GM12878 (cell line): ENCODE measurements at regions not wholly inside any gene's neighbourhood (a gene's known extent, or its start where the extent isn't known, plus 50 kb on each side); places are given as distances from the start of the nearest gene placed in this dataset.

Experiments used
- ATAC-seq: fragments of 200-7000 bp; cut with Tn5 transposase; 3 replicates; pipeline ENCODE4 v1.9.1; 2020; ENCODE audit warnings: mild to moderate bottlenecking, moderate library complexity
- BruUV-seq: library from RNA; stranded (reverse); fragments of 400-500 nt; replicated peaks from 2 replicates; lab custom pipeline; 2021; lab: Mats Ljungman, UMichigan
- CTCF ChIA-PET: fragments of 300-600 bp; sonication (Branson Sonifier 250); formaldehyde crosslinking; extraction: SDS; loops from one replicate; lab custom pipeline; 2021; ENCODE audit warnings: inconsistent platforms; lab: Yijun Ruan, JAX
- POLR2A ChIA-PET: fragments of 350-600 bp; formaldehyde crosslinking; extraction: SDS; loops from one replicate; lab custom pipeline; 2021; ENCODE audit warnings: inconsistent platforms; lab: Charles Lee
- RAD21 ChIA-PET: fragments of 300-600 bp; sonication (Branson Sonifier 250); formaldehyde crosslinking; loops from one replicate; lab custom pipeline; 2023; ENCODE audit warnings: antibody characterized with exemption; ENCODE audit not compliant: unreplicated experiment; lab: Charles Lee
- SMC1A ChIA-PET: fragments of 300-600 bp; sonication (Branson Sonifier 250); formaldehyde crosslinking; loops from one replicate; lab custom pipeline; 2023; ENCODE audit not compliant: unreplicated experiment, uncharacterized antibody; lab: Charles Lee
- DNase-seq: peaks from one replicate; pipeline ENCODE4 v3.0.0-alpha.2; 2011; ENCODE audit warnings: low read depth, low spot score
- FAIRE-seq: peaks from 3 replicates; lab custom pipeline; 2011; peaks lifted over from hg19 to GRCh38; lab: Jason Lieb, UNC
- H2AFZ ChIP-seq: 2 replicates; pipeline ENCODE4 v1.6.0; 2011; ENCODE audit warnings: low read depth, low read length, control low read depth; ENCODE audit not compliant: control insufficient read depth
- H3K27ac ChIP-seq: 2 replicates; pipeline ENCODE4 v1.5.1; 2011; ENCODE audit warnings: control low read depth; ENCODE audit not compliant: control insufficient read depth, insufficient read depth
- H3K27me3 ChIP-seq, 2 experiments: replicated peaks in 1 of 2; 2 replicates each; pipeline versions ENCODE4 v1.6.0 to v1.6.1; 2011; ENCODE audit warnings: low read length in 1 of 2; ENCODE audit not compliant: control insufficient read depth in 2 of 2, insufficient read depth in 2 of 2
- H3K36me3 ChIP-seq, 2 experiments: 2 replicates each; pipeline ENCODE4 v1.5.1; 2011; ENCODE audit warnings: low read length in 1 of 2; ENCODE audit not compliant: control insufficient read depth in 2 of 2, insufficient read depth in 2 of 2
- H3K4me1 ChIP-seq: 2 replicates; pipeline ENCODE4 v1.6.1; 2011; ENCODE audit warnings: mild to moderate bottlenecking, low read length, moderate library complexity, mixed read lengths; ENCODE audit not compliant: control insufficient read depth, insufficient read depth
- H3K4me2 ChIP-seq: 2 replicates; pipeline ENCODE4 v1.6.0; 2011; ENCODE audit warnings: control low read depth; ENCODE audit not compliant: control insufficient read depth, insufficient read depth
- H3K4me3 ChIP-seq: fragments of 200-600 bp; sonication (generic); 2 replicates; pipeline ENCODE4 v1.5.1; 2016
- H3K79me2 ChIP-seq: 2 replicates; pipeline ENCODE4 v1.6.0; 2011; ENCODE audit warnings: low read length; ENCODE audit not compliant: control insufficient read depth, insufficient read depth
- H3K9ac ChIP-seq: 2 replicates; pipeline ENCODE4 v1.8.0; 2011; ENCODE audit warnings: low read length, control low read depth, mixed read lengths; ENCODE audit not compliant: control insufficient read depth, insufficient read depth
- H3K9me3 ChIP-seq: replicated peaks from 3 replicates; pipeline ENCODE4 v1.5.1; 2011; ENCODE audit warnings: mild to moderate bottlenecking, low read length; ENCODE audit not compliant: control insufficient read depth, insufficient read depth
- H4K20me1 ChIP-seq: 2 replicates; pipeline ENCODE4 v1.6.0; 2011; ENCODE audit not compliant: control insufficient read depth, insufficient read depth
- BHLHE40 ChIP-seq, 2 experiments: fragments of 450-650 bp in 1 of 2; IDR thresholded peaks; 2 replicates each; pipeline ENCODE4 v1.6.1; 2011 to 2017; ENCODE audit warnings: low read depth in 2 of 2, borderline replicate concordance in 1 of 2, improper control_type of control experiment in 1 of 2, low read length in 1 of 2, mild to moderate bottlenecking in 1 of 2
- LARP7 ChIP-seq: fragments of 450-650 bp; IDR thresholded peaks from 2 replicates; pipeline ENCODE4 v1.6.1; 2017; ENCODE audit warnings: mild to moderate bottlenecking
- MXI1 ChIP-seq: fragments of 150-350 bp; IDR thresholded peaks from 2 replicates; pipeline ENCODE4 v1.6.1; 2011; ENCODE audit warnings: low read depth, mild to moderate bottlenecking, inconsistent platforms, low read length, improper control_type of control experiment
- NFXL1 ChIP-seq: fragments of 450-650 bp; IDR thresholded peaks from 2 replicates; pipeline ENCODE4 v1.6.1; 2017; ENCODE audit warnings: antibody characterized with exemption, mild to moderate bottlenecking, borderline replicate concordance
- NFYA ChIP-seq: IDR thresholded peaks from 2 replicates; pipeline ENCODE4 v1.6.1; 2011; ENCODE audit warnings: low read depth, mild to moderate bottlenecking, low read length, improper control_type of control experiment, borderline replicate concordance
- SIX5 ChIP-seq: IDR thresholded peaks from 2 replicates; pipeline ENCODE4 v1.6.1; 2011; ENCODE audit warnings: mild to moderate bottlenecking, low read depth, low read length, moderate library complexity; ENCODE audit not compliant: severe bottlenecking
- YY1 ChIP-seq: IDR thresholded peaks from 2 replicates; pipeline ENCODE4 v1.6.1; 2011; ENCODE audit warnings: low read depth, mild to moderate bottlenecking, low read length
- ZNF24 ChIP-seq: fragments of 450-650 bp; IDR thresholded peaks from 2 replicates; pipeline ENCODE4 v1.6.1; 2017; ENCODE audit warnings: antibody characterized with exemption, mild to moderate bottlenecking
- ZNF384 ChIP-seq: IDR thresholded peaks from 2 replicates; pipeline ENCODE4 v1.6.1; 2012; ENCODE audit warnings: low read depth, mild to moderate bottlenecking, low read length, improper control_type of control experiment, borderline replicate concordance
- WGBS: methylation state at CpG from one replicate; pipeline ENCODE4 v1.1.6; 2016; ENCODE audit warnings: low lambda C conversion rate; ENCODE audit not compliant: insufficient replicate concordance, insufficient coverage; ENCODE audit errors: missing lambda C conversion rate; 5-methylcytosine and 5-hydroxymethylcytosine counted together
- in situ Hi-C: fragments of 300-500 bp; cut with MboI; formaldehyde crosslinking; loops from 9 replicates; pipeline ENCODE4 v1.14.3; 2018; ENCODE audit warnings: mixed read lengths
- intact Hi-C: fragments of 100-400 bp; cut with micrococcal nuclease; formaldehyde crosslinking; loops from one replicate; pipeline ENCODE4 v1.14.2; 2022; ENCODE audit not compliant: unreplicated experiment
- TF ChIP-seq, protein P1 (sequence below): IDR thresholded peaks from 2 replicates; pipeline ENCODE4 v1.6.1; 2012; ENCODE audit warnings: low read depth, low read length, improper control_type of control experiment
- TF ChIP-seq, protein P2 (sequence below): fragments of 450-650 bp; IDR thresholded peaks from 2 replicates; pipeline ENCODE4 v1.6.1; 2018; ENCODE audit warnings: mild to moderate bottlenecking, low read depth, moderate library complexity; ENCODE audit not compliant: partially characterized antibody
- TF ChIP-seq, protein P3 (sequence below): IDR thresholded peaks from 2 replicates; pipeline ENCODE4 v1.6.1; 2011; ENCODE audit warnings: mild to moderate bottlenecking, low read depth, low read length, moderate library complexity; ENCODE audit not compliant: insufficient replicate concordance

DNA sequence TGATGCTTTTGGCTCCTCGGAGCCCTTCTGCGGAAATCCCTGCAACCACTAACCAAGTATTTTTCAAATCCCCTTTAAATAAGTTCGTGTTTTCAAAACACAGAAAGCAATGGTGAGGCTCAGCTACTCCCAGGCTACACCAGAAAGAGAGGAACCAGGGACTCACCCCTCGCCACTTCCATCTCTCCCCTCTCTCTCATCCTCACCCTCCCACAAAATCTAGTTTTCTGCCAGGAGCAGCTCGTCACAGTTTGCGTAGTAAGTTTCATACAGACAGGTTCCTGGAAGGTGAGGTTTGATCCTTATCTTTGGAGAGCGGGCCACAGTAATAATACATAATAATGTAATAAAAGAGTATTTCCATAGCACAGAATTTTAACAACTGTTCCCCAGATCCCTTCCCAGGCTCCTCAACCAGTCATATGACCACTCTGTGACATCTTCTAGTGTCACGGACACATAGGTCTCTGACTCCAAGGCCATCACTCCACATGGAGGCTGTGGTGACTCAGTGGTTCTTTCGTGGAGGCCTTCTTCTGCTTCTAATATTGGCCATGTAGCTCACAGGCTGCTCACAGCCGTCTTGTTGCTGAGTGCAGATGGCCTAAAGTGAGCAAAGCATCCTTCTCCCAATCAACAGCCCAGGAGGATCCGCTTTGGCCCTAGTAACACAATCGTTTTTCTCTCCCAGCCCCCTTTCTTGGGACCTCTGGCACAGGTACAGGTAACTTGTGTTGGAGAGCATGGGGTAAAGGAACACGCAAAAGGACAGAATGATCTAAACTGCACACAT, 295.7 kb downstream of the CDC5L start (continued):
- no peak for TF ChIP-seq BHLHE40 (IDR thresholded peaks at IDR 0.05; ENCODE audit: borderline replicate concordance in 1 of 2, low read depth in 2 of 2, low read length in 1 of 2)
- TF ChIP-seq YY1, result no peak

DNA sequence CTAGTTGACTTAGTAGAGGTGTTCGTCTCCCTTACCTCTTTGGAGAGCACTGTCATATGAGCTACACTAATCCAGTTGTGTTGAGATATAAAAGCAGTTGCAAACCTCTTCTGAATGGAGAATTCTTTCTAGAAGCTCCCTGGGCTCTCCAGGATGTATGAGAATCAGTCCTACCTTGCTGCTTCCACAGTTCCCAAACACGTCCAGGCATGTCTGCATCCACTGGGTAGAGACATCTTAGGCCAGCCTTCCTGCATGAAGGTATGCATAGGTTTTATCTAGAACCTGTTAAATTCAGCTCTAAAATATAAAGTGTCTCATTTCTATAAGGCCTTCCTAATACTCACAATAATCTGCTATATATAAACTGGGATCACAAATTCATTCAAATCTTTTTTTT, 297.7 kb downstream of the CDC5L start:
- SMC1A ChIA-PET, result interaction anchor here (1.1 kb wide), 1 partner anchor 14 kb away, joined by 3 read pairs; no protein-coding TSS in a partner anchor
- WGBS, result 2% methylated on average over 2 of the region's 2 CpGs
- ATAC-seq (no peak), FAIRE-seq (no peak), DNase-seq (no peak)
- H3K4me1 ChIP-seq, result no peaks in the 10 kb centered on the region
- no peaks in the 10 kb centered on the region for H3K79me2 ChIP-seq
- POLR2A ChIA-PET, result interaction anchor here (0.7 kb wide), 1 partner anchor 295 kb away, joined by 3 read pairs; no protein-coding TSS in a partner anchor
- H4K20me1 ChIP-seq, result no peaks in the 10 kb centered on the region
- no peak overlapping the region for H3K27ac ChIP-seq
- RAD21 ChIA-PET, result interaction anchor here (1.1 kb wide), 1 partner anchor 1237 kb away, joined by 3 read pairs; no protein-coding TSS in a partner anchor
- no peaks in the 10 kb centered on the region; the same call in 2 of the 3 replicates for H3K9me3 ChIP-seq
- intact Hi-C loops (no loop called here), in situ Hi-C loops (no loop called here)
- TF ChIP-seq MXI1, result no peak
- TF ChIP-seq, protein P1, sequence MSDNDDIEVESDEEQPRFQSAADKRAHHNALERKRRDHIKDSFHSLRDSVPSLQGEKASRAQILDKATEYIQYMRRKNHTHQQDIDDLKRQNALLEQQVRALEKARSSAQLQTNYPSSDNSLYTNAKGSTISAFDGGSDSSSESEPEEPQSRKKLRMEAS, result no peak
- TF ChIP-seq ZNF24, result no peak
- no peak for TF ChIP-seq ZNF384
- TF ChIP-seq, protein P2, sequence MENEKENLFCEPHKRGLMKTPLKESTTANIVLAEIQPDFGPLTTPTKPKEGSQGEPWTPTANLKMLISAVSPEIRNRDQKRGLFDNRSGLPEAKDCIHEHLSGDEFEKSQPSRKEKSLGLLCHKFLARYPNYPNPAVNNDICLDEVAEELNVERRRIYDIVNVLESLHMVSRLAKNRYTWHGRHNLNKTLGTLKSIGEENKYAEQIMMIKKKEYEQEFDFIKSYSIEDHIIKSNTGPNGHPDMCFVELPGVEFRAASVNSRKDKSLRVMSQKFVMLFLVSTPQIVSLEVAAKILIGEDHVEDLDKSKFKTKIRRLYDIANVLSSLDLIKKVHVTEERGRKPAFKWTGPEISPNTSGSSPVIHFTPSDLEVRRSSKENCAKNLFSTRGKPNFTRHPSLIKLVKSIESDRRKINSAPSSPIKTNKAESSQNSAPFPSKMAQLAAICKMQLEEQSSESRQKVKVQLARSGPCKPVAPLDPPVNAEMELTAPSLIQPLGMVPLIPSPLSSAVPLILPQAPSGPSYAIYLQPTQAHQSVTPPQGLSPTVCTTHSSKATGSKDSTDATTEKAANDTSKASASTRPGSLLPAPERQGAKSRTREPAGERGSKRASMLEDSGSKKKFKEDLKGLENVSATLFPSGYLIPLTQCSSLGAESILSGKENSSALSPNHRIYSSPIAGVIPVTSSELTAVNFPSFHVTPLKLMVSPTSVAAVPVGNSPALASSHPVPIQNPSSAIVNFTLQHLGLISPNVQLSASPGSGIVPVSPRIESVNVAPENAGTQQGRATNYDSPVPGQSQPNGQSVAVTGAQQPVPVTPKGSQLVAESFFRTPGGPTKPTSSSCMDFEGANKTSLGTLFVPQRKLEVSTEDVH, result no peak
- TF ChIP-seq SIX5, result no peak
- no peak for TF ChIP-seq LARP7
- TF ChIP-seq, protein P3, sequence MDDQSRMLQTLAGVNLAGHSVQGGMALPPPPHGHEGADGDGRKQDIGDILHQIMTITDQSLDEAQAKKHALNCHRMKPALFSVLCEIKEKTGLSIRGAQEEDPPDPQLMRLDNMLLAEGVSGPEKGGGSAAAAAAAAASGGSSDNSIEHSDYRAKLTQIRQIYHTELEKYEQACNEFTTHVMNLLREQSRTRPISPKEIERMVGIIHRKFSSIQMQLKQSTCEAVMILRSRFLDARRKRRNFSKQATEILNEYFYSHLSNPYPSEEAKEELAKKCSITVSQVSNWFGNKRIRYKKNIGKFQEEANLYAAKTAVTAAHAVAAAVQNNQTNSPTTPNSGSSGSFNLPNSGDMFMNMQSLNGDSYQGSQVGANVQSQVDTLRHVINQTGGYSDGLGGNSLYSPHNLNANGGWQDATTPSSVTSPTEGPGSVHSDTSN, result no peak
- TF ChIP-seq NFYA, result no peak
- no peak for TF ChIP-seq NFXL1
- no peaks in the 10 kb centered on the region for H3K27me3 ChIP-seq
- no peak overlapping the region for H2AFZ ChIP-seq
- no peak overlapping the region for H3K9ac ChIP-seq
- no TSS peak for BruUV-seq
- H3K4me2 ChIP-seq, result no peak overlapping the region
- no peaks in the 10 kb centered on the region for H3K36me3 ChIP-seq
- CTCF ChIA-PET, result interaction anchor here (0.9 to 1.6 kb wide), 3 partner anchors 13 to 22 kb away, joined by 3 to 6 read pairs (median 3); no protein-coding TSS in a partner anchor
- H3K4me3 ChIP-seq, result no peak overlapping the region
